ENCODE measurements at regions not wholly inside any gene's neighbourhood (a gene's known extent, or its start where the extent isn't known, plus 50 kb on each side); places are given as distances from the start of the nearest gene placed in this dataset.

GRCh38 chr19:32219881-32220472, 125.4 kb upstream of the ZNF507 start:
- no peak overlapping the region for H3K4me3 ChIP-seq (ENCODE audit: low read depth, low read length)
- TF ChIP-seq CTCF (IDR thresholded peaks at IDR 0.05; ENCODE audit: low read depth, low read length), result no peak

- no peak for TF ChIP-seq CTCF (IDR thresholded peaks at IDR 0.05; ENCODE audit: low read depth, low read length)
- H3K4me3 ChIP-seq (ENCODE audit: low read depth, low read length), result no peak overlapping the region
These were observed 124.5 kb upstream of the ZNF507 start for GRCh38 chr19:32220951-32221350.

- no peak for TF ChIP-seq CTCF (IDR thresholded peaks at IDR 0.05; ENCODE audit: low read depth, low read length)
- H3K4me3 ChIP-seq (ENCODE audit: low read depth, low read length), result no peak overlapping the region
These were observed 122.9 kb upstream of the ZNF507 start for GRCh38 chr19:32222556-32222955.

- TF ChIP-seq CTCF (IDR thresholded peaks at IDR 0.05; ENCODE audit: low read depth, low read length), result no peak
- no peak overlapping the region for H3K4me3 ChIP-seq (ENCODE audit: low read depth, low read length)
These were observed 122.3 kb upstream of the ZNF507 start for GRCh38 chr19:32223106-32223505.

GRCh38 chr19:32223595-32224370, 121.6 kb upstream of the ZNF507 start:
- no peak overlapping the region for H3K4me3 ChIP-seq (ENCODE audit: low read depth, low read length)
- TF ChIP-seq CTCF (IDR thresholded peaks at IDR 0.05; ENCODE audit: low read depth, low read length), result no peak

GRCh38 chr19:32224371-32225244, 120.8 kb upstream of the ZNF507 start:
- peak; percentile 99 for TF ChIP-seq CTCF (IDR thresholded peaks at IDR 0.05; ENCODE audit: low read depth, low read length)

More at GRCh38 chr19:32224371-32225244, 120.8 kb upstream of the ZNF507 start:
- H3K4me3 ChIP-seq (ENCODE audit: low read depth, low read length), result no peak overlapping the region

All from WI38 (cell line).